ENCODE measurements at regions not wholly inside any gene's neighbourhood (a gene's known extent, or its start where the extent isn't known, plus 50 kb on each side); places are given as distances from the start of the nearest gene placed in this dataset.

DNA sequence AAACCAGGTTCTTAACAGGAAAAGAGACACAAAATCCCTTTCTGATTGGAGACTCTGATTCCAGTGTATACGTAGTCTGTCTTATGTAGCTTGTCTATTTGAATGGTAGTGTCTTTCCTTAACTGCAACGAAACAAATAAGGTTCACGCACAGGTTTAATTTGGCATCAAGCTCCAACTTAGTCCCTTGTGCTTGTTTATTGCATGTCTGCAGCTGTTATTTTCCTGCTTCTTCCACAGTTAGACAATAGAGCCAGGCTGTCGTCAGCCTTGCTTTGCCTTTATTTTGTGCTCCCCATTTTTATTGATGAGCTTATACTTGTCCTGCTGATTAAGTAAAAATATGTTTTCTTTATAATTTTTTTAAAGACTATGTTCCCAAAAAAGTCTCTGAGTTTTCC, 152.7 kb upstream of the CDIN1 start:
- BruUV-seq (replicated peaks) = no TSS peak
- no peaks in the 10 kb centered on the region for H3K9me3 ChIP-seq (replicated peaks; ENCODE audit: control insufficient read depth, insufficient read depth, low read length)
- POLR2A ChIA-PET = no interaction called here
- no peak overlapping the region for H3K9ac ChIP-seq (ENCODE audit: control insufficient read depth, insufficient read depth, low read length)
- FAIRE-seq = no peak
- in situ Hi-C loops (cut with MboI) (no loop called here), intact Hi-C loops (cut with micrococcal nuclease; ENCODE audit: unreplicated experiment) (loop anchor here (10.0 kb wide), 1 partner anchor 58 kb away; no protein-coding TSS in a partner anchor)
- TF ChIP-seq RB1 (IDR thresholded peaks at IDR 0.05; ENCODE audit: borderline replicate concordance) (no peak), NFYA (IDR thresholded peaks at IDR 0.05; ENCODE audit: borderline replicate concordance, low read depth, low read length) (no peak), MEF2B (IDR thresholded peaks at IDR 0.05; ENCODE audit: partially characterized antibody, poor library complexity, severe bottlenecking) (no peak), CBX5 (IDR thresholded peaks at IDR 0.05; ENCODE audit: low read depth) (no peak), MEF2A (IDR thresholded peaks at IDR 0.05; ENCODE audit: insufficient read depth, low read depth, low read length) (no peak), GABPA (IDR thresholded peaks at IDR 0.05; ENCODE audit: low read depth) (no peak), MTA3 (IDR thresholded peaks at IDR 0.05; ENCODE audit: borderline replicate concordance, low read length) (no peak), MYC (IDR thresholded peaks at IDR 0.05; ENCODE audit: insufficient read depth, insufficient read length, insufficient replicate concordance, low read length, severe bottlenecking) (no peak), JUND (IDR thresholded peaks at IDR 0.05; ENCODE audit: low read depth, low read length) (no peak)
- TF ChIP-seq, protein P1, sequence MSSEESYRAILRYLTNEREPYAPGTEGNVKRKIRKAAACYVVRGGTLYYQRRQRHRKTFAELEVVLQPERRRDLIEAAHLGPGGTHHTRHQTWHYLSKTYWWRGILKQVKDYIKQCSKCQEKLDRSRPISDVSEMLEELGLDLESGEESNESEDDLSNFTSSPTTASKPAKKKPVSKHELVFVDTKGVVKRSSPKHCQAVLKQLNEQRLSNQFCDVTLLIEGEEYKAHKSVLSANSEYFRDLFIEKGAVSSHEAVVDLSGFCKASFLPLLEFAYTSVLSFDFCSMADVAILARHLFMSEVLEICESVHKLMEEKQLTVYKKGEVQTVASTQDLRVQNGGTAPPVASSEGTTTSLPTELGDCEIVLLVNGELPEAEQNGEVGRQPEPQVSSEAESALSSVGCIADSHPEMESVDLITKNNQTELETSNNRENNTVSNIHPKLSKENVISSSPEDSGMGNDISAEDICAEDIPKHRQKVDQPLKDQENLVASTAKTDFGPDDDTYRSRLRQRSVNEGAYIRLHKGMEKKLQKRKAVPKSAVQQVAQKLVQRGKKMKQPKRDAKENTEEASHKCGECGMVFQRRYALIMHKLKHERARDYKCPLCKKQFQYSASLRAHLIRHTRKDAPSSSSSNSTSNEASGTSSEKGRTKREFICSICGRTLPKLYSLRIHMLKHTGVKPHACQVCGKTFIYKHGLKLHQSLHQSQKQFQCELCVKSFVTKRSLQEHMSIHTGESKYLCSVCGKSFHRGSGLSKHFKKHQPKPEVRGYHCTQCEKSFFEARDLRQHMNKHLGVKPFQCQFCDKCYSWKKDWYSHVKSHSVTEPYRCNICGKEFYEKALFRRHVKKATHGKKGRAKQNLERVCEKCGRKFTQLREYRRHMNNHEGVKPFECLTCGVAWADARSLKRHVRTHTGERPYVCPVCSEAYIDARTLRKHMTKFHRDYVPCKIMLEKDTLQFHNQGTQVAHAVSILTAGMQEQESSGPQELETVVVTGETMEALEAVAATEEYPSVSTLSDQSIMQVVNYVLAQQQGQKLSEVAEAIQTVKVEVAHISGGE (CRISPR knock-in tag; IDR thresholded peaks at IDR 0.05) = no peak
- TF ChIP-seq, protein P2, sequence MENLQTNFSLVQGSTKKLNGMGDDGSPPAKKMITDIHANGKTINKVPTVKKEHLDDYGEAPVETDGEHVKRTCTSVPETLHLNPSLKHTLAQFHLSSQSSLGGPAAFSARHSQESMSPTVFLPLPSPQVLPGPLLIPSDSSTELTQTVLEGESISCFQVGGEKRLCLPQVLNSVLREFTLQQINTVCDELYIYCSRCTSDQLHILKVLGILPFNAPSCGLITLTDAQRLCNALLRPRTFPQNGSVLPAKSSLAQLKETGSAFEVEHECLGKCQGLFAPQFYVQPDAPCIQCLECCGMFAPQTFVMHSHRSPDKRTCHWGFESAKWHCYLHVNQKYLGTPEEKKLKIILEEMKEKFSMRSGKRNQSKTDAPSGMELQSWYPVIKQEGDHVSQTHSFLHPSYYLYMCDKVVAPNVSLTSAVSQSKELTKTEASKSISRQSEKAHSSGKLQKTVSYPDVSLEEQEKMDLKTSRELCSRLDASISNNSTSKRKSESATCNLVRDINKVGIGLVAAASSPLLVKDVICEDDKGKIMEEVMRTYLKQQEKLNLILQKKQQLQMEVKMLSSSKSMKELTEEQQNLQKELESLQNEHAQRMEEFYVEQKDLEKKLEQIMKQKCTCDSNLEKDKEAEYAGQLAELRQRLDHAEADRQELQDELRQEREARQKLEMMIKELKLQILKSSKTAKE (IDR thresholded peaks at IDR 0.05; ENCODE audit: low read depth, poor library complexity, severe bottlenecking) = no peak
- TF ChIP-seq, protein P3, sequence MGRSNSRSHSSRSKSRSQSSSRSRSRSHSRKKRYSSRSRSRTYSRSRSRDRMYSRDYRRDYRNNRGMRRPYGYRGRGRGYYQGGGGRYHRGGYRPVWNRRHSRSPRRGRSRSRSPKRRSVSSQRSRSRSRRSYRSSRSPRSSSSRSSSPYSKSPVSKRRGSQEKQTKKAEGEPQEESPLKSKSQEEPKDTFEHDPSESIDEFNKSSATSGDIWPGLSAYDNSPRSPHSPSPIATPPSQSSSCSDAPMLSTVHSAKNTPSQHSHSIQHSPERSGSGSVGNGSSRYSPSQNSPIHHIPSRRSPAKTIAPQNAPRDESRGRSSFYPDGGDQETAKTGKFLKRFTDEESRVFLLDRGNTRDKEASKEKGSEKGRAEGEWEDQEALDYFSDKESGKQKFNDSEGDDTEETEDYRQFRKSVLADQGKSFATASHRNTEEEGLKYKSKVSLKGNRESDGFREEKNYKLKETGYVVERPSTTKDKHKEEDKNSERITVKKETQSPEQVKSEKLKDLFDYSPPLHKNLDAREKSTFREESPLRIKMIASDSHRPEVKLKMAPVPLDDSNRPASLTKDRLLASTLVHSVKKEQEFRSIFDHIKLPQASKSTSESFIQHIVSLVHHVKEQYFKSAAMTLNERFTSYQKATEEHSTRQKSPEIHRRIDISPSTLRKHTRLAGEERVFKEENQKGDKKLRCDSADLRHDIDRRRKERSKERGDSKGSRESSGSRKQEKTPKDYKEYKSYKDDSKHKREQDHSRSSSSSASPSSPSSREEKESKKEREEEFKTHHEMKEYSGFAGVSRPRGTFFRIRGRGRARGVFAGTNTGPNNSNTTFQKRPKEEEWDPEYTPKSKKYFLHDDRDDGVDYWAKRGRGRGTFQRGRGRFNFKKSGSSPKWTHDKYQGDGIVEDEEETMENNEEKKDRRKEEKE (IDR thresholded peaks at IDR 0.05) = no peak
- CTCF ChIA-PET = interaction anchor here (1.2 kb wide), 1 partner anchor 12 kb away, joined by 3 read pairs; no protein-coding TSS in a partner anchor
- no peaks in the 10 kb centered on the region for H3K27me3 ChIP-seq (replicated peaks in 1 of 2; ENCODE audit: control insufficient read depth in 2 of 2, insufficient read depth in 2 of 2, low read length in 1 of 2)
- H3K4me2 ChIP-seq (ENCODE audit: control insufficient read depth, insufficient read depth) = no peak overlapping the region
- WGBS (ENCODE audit: insufficient coverage, insufficient replicate concordance, low lambda C conversion rate, missing lambda C conversion rate) = 35% methylated on average over 4 of the region's 4 CpGs
- H3K4me3 ChIP-seq = no peak overlapping the region
- RAD21 ChIA-PET (ENCODE audit: unreplicated experiment) = no interaction called here
- no peak for ATAC-seq
- H2AFZ ChIP-seq (ENCODE audit: control insufficient read depth, low read depth, low read length) = no peak overlapping the region
- no peaks in the 10 kb centered on the region for H4K20me1 ChIP-seq (ENCODE audit: control insufficient read depth, insufficient read depth)
- H3K36me3 ChIP-seq (ENCODE audit: control insufficient read depth in 2 of 2, insufficient read depth in 2 of 2, low read length in 1 of 2) = no peaks in the 10 kb centered on the region
- no peaks in the 10 kb centered on the region for H3K4me1 ChIP-seq (ENCODE audit: control insufficient read depth, insufficient read depth, low read length)
- H3K27ac ChIP-seq (ENCODE audit: control insufficient read depth, insufficient read depth) = no peak overlapping the region
- no peak for DNase-seq (ENCODE audit: low read depth, low spot score)
- H3K79me2 ChIP-seq (ENCODE audit: control insufficient read depth, insufficient read depth, low read length) = no peaks in the 10 kb centered on the region
- SMC1A ChIA-PET (ENCODE audit: uncharacterized antibody, unreplicated experiment) = interaction anchor here (1.0 kb wide), 1 partner anchor 106 kb away, joined by 3 read pairs; no protein-coding TSS in a partner anchor

Data from GM12878 (cell line).